HCT116 (cell line): ENCODE measurements at regions not wholly inside any gene's neighbourhood (a gene's known extent, or its start where the extent isn't known, plus 50 kb on each side); places are given as distances from the start of the nearest gene placed in this dataset.

Source experiments
- ATAC-seq: fragments of 200-7000 bp; cut with Tn5 transposase; 2 replicates; pipeline ENCODE4 v1.9.1; 2020; ENCODE audit warnings: mild to moderate bottlenecking, moderate library complexity
- BruUV-seq: library from RNA; stranded (reverse); fragments of 400-500 nt; replicated peaks from 2 replicates; lab custom pipeline; 2021; lab: Mats Ljungman, UMichigan
- CTCF ChIA-PET: fragments of 300-600 bp; sonication (Branson Sonifier 250); formaldehyde crosslinking; loops from one replicate; lab custom pipeline; 2021; ENCODE audit warnings: antibody characterized with exemption; lab: Charles Lee
- POLR2A ChIA-PET: fragments of 300-600, 350-600 bp; sonication (Branson Sonifier 250); formaldehyde crosslinking; loops from one replicate; lab custom pipeline; 2021; ENCODE audit warnings: antibody characterized with exemption; lab: Charles Lee
- RAD21 ChIA-PET, 2 experiments: fragments of 300-600 bp; sonication (Branson Sonifier 250); formaldehyde crosslinking; loops; one replicate each; lab custom pipeline; 2023; ENCODE audit warnings: low total read pairs in 2 of 2; ENCODE audit not compliant: uncharacterized antibody in 2 of 2, unreplicated experiment in 2 of 2, low non-redundant PET in 1 of 2; lab: Charles Lee
- DNase-seq: peaks from one replicate; pipeline ENCODE4 v3.0.0-alpha.2; 2010; ENCODE audit warnings: low read depth, low spot score
- H2AFZ ChIP-seq: fragments of 200-600 bp; shearing (Covaris generic), sonication (generic); 2 replicates; pipeline ENCODE4 v1.6.1; 2017; ENCODE audit warnings: low read depth, mixed run types, mixed read lengths, antibody characterized with exemption, low read length; ENCODE audit not compliant: poor library complexity, severe bottlenecking
- H3K27ac ChIP-seq: 2 replicates; pipeline ENCODE4 v1.5.1; 2012; ENCODE audit warnings: low read depth, low read length
- H3K27me3 ChIP-seq: fragments of 200-600 bp; sonication (generic); 2 replicates; pipeline ENCODE4 v1.6.1; 2016; ENCODE audit warnings: mixed run types, low read length, mixed read lengths; ENCODE audit not compliant: insufficient read depth
- H3K36me3 ChIP-seq, 2 experiments: fragments of 200-500 bp in 1 of 2; fragments of 200-600 bp in 1 of 2; sonication (Bioruptor generic) in 1 of 2; sonication (generic) in 1 of 2; 2 replicates each; pipeline versions ENCODE4 v1.5.1 to v1.6.1; 2014 to 2016; ENCODE audit warnings: low read length in 2 of 2, inconsistent platforms in 1 of 2, mixed read lengths in 1 of 2, mixed run types in 1 of 2; ENCODE audit not compliant: insufficient read depth in 2 of 2, control insufficient read depth in 1 of 2
- H3K4me1 ChIP-seq, 2 experiments: fragments of 200-600 bp in 1 of 2; sonication (generic) in 1 of 2; 2 replicates each; pipeline versions ENCODE4 v1.5.1 to v1.6.1; 2012 to 2017; ENCODE audit warnings: low read length in 2 of 2, inconsistent platforms in 1 of 2, mild to moderate bottlenecking in 1 of 2, mixed read lengths in 1 of 2, mixed run types in 1 of 2, moderate library complexity in 1 of 2; ENCODE audit not compliant: insufficient read depth in 2 of 2, control insufficient read depth in 1 of 2
- H3K4me2 ChIP-seq: fragments of 200-600 bp; sonication (generic); 2 replicates; pipeline ENCODE4 v1.6.1; 2017; ENCODE audit warnings: mixed run types, low read length, mixed read lengths
- H3K4me3 ChIP-seq, 2 experiments: fragments of 200-600 bp in 1 of 2; sonication (generic) in 1 of 2; replicated peaks in 1 of 2; 2 replicates each; pipeline ENCODE4 v1.5.1; 2011 to 2016; ENCODE audit warnings: low read length in 2 of 2, control low read depth in 1 of 2, low read depth in 1 of 2, mild to moderate bottlenecking in 1 of 2, mixed read lengths in 1 of 2, mixed run types in 1 of 2
- H3K79me2 ChIP-seq: fragments of 200-600 bp; sonication (generic); 2 replicates; pipeline ENCODE4 v1.6.1; 2017; ENCODE audit warnings: mild to moderate bottlenecking, mixed run types, low read length, moderate library complexity, mixed read lengths; ENCODE audit not compliant: insufficient read depth
- H3K9ac ChIP-seq: fragments of 200-600 bp; sonication (generic); 2 replicates; pipeline ENCODE4 v1.6.1; 2016; ENCODE audit warnings: low read length, mixed read lengths
- H3K9me2 ChIP-seq: fragments of 200-600 bp; sonication (generic), shearing (Covaris generic); 2 replicates; pipeline ENCODE4 v1.6.1; 2017; ENCODE audit warnings: mixed run types, mild to moderate bottlenecking, moderate library complexity; ENCODE audit not compliant: insufficient read depth
- H3K9me3 ChIP-seq, 2 experiments: fragments of 200-500 bp in 1 of 2; fragments of 200-600 bp in 1 of 2; sonication (Bioruptor generic) in 1 of 2; sonication (generic) in 1 of 2; 2 replicates each; pipeline ENCODE4 v1.6.1; 2014 to 2017; ENCODE audit warnings: low read length in 2 of 2, mixed read lengths in 2 of 2, inconsistent platforms in 1 of 2, low read depth in 1 of 2, mild to moderate bottlenecking in 1 of 2, mixed run types in 1 of 2, moderate library complexity in 1 of 2; ENCODE audit not compliant: control insufficient read depth in 1 of 2, insufficient read depth in 1 of 2
- H4K20me1 ChIP-seq: fragments of 200-600 bp; sonication (generic), shearing (Covaris generic); 2 replicates; pipeline ENCODE4 v1.6.1; 2017; ENCODE audit warnings: mixed run types, mild to moderate bottlenecking, moderate library complexity; ENCODE audit not compliant: insufficient read depth
- ELF1 ChIP-seq: IDR thresholded peaks from 2 replicates; pipeline ENCODE4 v1.6.1; 2012; ENCODE audit warnings: low read depth, borderline replicate concordance
- EZH2 ChIP-seq: fragments of 200-600 bp; sonication (generic); IDR thresholded peaks from 2 replicates; pipeline ENCODE4 v1.6.1; 2017; ENCODE audit warnings: antibody characterized with exemption, mixed run types
- FOSL1 ChIP-seq: IDR thresholded peaks from 2 replicates; pipeline ENCODE4 v1.6.1; 2012; ENCODE audit warnings: low read depth
- JUND ChIP-seq: IDR thresholded peaks from 2 replicates; pipeline ENCODE4 v1.6.1; 2012
- MAX ChIP-seq: IDR thresholded peaks from 2 replicates; pipeline ENCODE4 v1.6.1; 2012
- POLR2A ChIP-seq: IDR thresholded peaks from 2 replicates; pipeline ENCODE4 v1.7.0; 2011; ENCODE audit warnings: borderline replicate concordance; ENCODE audit not compliant: insufficient read depth, insufficient read length; ENCODE audit errors: extremely low read depth
- POLR2AphosphoS5 ChIP-seq: IDR thresholded peaks from 2 replicates; pipeline ENCODE4 v1.6.1; 2011; ENCODE audit warnings: mild to moderate bottlenecking, low read depth, low read length, moderate library complexity
- RAD21 ChIP-seq: IDR thresholded peaks from 2 replicates; pipeline ENCODE4 v1.6.1; 2012; ENCODE audit warnings: low read depth, mild to moderate bottlenecking
- SRF ChIP-seq: IDR thresholded peaks from 2 replicates; pipeline ENCODE4 v1.6.1; 2012; ENCODE audit warnings: low read depth
- ZFX ChIP-seq: fragments of 450-650 bp; IDR thresholded peaks from 2 replicates; pipeline ENCODE4 v1.6.1; 2017
- intact Hi-C: fragments of 100-400 bp; cut with micrococcal nuclease; formaldehyde crosslinking; loops from 2 replicates; pipeline ENCODE4 v1.10.0; 2022
- TF ChIP-seq, protein P1 (sequence below): IDR thresholded peaks from 2 replicates; pipeline ENCODE4 v1.6.1; 2012; ENCODE audit warnings: low read depth
- TF ChIP-seq, protein P2 (sequence below), 3 experiments: fragments of 200-600 bp in 1 of 3; sonication (generic) in 1 of 3; IDR thresholded peaks in 2 of 3; conservative IDR thresholded peaks in 1 of 3; 2 replicates each; pipeline ENCODE4 v1.5.1; 2012 to 2017; ENCODE audit warnings: low read depth in 2 of 3, low read length in 2 of 3, antibody characterized with exemption in 1 of 3, borderline replicate concordance in 1 of 3, control low read depth in 1 of 3, mild to moderate bottlenecking in 1 of 3, mixed read lengths in 1 of 3, mixed run types in 1 of 3, moderate library complexity in 1 of 3; ENCODE audit not compliant: insufficient read depth in 1 of 3
- TF ChIP-seq, protein P3 (sequence below): IDR thresholded peaks from 2 replicates; pipeline ENCODE4 v1.6.1; 2011; ENCODE audit warnings: mild to moderate bottlenecking, low read length, moderate library complexity; ENCODE audit not compliant: insufficient replicate concordance; ENCODE audit errors: extremely low read depth

DNA sequence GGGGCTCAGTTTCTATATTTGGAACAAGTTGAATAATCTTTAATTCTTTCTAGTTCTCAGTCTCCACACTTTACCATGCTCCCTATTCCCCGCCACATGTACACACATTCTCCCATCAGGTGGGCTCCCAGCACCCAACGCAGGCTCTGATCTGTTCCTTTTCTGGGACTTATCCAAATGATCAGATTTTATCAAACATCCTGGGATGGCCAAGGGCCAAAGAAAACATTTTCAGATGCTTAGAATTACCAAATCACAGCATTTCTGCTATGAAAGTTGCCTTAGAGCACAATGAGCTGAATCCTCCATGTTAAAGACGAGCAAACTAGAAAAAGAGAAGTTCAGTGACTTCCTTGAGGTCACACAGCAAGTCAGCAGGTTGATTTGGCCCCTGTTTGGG is 153.4 kb downstream of the SEC61B start (continued):
- TF ChIP-seq, protein P1, sequence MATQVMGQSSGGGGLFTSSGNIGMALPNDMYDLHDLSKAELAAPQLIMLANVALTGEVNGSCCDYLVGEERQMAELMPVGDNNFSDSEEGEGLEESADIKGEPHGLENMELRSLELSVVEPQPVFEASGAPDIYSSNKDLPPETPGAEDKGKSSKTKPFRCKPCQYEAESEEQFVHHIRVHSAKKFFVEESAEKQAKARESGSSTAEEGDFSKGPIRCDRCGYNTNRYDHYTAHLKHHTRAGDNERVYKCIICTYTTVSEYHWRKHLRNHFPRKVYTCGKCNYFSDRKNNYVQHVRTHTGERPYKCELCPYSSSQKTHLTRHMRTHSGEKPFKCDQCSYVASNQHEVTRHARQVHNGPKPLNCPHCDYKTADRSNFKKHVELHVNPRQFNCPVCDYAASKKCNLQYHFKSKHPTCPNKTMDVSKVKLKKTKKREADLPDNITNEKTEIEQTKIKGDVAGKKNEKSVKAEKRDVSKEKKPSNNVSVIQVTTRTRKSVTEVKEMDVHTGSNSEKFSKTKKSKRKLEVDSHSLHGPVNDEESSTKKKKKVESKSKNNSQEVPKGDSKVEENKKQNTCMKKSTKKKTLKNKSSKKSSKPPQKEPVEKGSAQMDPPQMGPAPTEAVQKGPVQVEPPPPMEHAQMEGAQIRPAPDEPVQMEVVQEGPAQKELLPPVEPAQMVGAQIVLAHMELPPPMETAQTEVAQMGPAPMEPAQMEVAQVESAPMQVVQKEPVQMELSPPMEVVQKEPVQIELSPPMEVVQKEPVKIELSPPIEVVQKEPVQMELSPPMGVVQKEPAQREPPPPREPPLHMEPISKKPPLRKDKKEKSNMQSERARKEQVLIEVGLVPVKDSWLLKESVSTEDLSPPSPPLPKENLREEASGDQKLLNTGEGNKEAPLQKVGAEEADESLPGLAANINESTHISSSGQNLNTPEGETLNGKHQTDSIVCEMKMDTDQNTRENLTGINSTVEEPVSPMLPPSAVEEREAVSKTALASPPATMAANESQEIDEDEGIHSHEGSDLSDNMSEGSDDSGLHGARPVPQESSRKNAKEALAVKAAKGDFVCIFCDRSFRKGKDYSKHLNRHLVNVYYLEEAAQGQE = no peak
- TF ChIP-seq, protein P2, sequence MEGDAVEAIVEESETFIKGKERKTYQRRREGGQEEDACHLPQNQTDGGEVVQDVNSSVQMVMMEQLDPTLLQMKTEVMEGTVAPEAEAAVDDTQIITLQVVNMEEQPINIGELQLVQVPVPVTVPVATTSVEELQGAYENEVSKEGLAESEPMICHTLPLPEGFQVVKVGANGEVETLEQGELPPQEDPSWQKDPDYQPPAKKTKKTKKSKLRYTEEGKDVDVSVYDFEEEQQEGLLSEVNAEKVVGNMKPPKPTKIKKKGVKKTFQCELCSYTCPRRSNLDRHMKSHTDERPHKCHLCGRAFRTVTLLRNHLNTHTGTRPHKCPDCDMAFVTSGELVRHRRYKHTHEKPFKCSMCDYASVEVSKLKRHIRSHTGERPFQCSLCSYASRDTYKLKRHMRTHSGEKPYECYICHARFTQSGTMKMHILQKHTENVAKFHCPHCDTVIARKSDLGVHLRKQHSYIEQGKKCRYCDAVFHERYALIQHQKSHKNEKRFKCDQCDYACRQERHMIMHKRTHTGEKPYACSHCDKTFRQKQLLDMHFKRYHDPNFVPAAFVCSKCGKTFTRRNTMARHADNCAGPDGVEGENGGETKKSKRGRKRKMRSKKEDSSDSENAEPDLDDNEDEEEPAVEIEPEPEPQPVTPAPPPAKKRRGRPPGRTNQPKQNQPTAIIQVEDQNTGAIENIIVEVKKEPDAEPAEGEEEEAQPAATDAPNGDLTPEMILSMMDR (IDR thresholded peaks at IDR 0.05 in 2 of 3, conservative IDR thresholded peaks at IDR 0.05 in 1 of 3; ENCODE audit: borderline replicate concordance in 1 of 3, insufficient read depth in 1 of 3, low read depth in 2 of 3, low read length in 2 of 3) = no peak
- no peak for TF ChIP-seq RAD21
- no peak for TF ChIP-seq POLR2AphosphoS5
- no peak for TF ChIP-seq EZH2
- TF ChIP-seq, all 23 proteins: peak for 0

DNA sequence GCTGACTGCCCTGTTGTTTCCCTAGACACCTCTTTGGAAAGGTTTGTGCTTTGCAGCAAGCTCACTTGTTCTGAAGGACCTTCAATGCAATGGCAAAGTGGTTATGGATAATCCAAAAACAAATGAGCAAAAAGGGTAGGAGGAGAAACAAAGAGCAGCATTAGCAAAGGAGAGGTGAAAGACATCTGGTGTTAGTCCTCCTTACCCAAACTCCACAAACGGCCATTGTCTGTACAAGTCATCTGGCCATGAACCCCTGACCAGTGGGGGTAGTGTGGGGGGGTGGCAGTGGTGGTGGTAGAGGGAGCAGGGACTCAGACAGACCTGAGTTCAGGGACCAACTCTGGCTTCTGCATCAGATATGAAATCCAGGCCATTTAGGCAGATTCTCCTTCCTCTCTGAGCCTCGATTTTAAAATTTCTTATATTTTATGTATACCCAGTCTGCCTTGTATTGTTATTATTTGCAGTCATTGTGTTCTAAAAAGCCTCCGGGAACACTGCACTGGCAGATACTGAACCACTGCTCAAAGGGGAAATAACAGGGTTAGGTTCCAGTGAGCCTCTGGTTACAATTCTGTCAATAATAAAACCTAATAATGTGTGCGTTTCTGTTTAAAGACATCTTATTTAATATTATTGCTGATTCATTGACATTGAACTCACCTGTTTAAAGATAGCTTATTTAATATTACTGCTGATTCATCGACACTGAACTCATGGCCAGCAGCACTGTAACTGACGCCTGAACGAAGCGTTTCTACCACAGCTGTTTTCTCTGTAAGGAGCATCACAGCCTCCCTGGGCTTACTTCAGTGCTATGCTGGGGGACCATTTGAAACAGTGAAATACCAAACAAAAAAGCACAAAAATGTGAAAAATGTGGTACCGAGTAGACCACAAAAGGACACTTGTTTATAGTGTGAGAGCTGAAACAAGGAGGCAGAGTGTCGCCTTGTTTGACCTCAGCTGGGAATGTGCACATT is 156.0 kb downstream of the SEC61B start:
- ATAC-seq (no peak), DNase-seq (no peak)
- Histone ChIP-seq H3K27ac (no peak overlapping the region), H3K9ac (no peak overlapping the region), H2AFZ (no peak overlapping the region), H3K4me2 (no peak overlapping the region), H3K9me2 (no peaks in the 10 kb centered on the region), H3K27me3 (peaks cover 19% of the 10 kb centered on the region; the same call in 1 of the 2 replicates), H3K9me3 (no peaks in the 10 kb centered on the region), H4K20me1 (no peaks in the 10 kb centered on the region), H3K4me1 (no peaks in the 10 kb centered on the region), H3K79me2 (no peaks in the 10 kb centered on the region), H3K4me3 (no peak overlapping the region), H3K36me3 (no peaks in the 10 kb centered on the region)
- TF ChIP-seq, protein P3, sequence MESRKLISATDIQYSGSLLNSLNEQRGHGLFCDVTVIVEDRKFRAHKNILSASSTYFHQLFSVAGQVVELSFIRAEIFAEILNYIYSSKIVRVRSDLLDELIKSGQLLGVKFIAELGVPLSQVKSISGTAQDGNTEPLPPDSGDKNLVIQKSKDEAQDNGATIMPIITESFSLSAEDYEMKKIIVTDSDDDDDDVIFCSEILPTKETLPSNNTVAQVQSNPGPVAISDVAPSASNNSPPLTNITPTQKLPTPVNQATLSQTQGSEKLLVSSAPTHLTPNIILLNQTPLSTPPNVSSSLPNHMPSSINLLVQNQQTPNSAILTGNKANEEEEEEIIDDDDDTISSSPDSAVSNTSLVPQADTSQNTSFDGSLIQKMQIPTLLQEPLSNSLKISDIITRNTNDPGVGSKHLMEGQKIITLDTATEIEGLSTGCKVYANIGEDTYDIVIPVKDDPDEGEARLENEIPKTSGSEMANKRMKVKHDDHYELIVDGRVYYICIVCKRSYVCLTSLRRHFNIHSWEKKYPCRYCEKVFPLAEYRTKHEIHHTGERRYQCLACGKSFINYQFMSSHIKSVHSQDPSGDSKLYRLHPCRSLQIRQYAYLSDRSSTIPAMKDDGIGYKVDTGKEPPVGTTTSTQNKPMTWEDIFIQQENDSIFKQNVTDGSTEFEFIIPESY = no peak
- TF ChIP-seq ZFX = no peak
- no peak for TF ChIP-seq FOSL1
- TF ChIP-seq ELF1 = no peak
- no peak for TF ChIP-seq MAX
- no peak for TF ChIP-seq JUND
- no peak for TF ChIP-seq SRF
- TF ChIP-seq POLR2A = no peak
- TF ChIP-seq, protein P2 (IDR thresholded peaks at IDR 0.05 in 2 of 3, conservative IDR thresholded peaks at IDR 0.05 in 1 of 3; ENCODE audit: borderline replicate concordance in 1 of 3, insufficient read depth in 1 of 3, low read depth in 2 of 3, low read length in 2 of 3) = no peak
- CTCF ChIA-PET = no interaction called here
- RAD21 ChIA-PET = no interaction called here
- intact Hi-C loops = no loop called here
- BruUV-seq = no TSS peak
- POLR2A ChIA-PET = no interaction called here
